ENCODE measurements at regions not wholly inside any gene's neighbourhood (a gene's known extent, or its start where the extent isn't known, plus 50 kb on each side); places are given as distances from the start of the nearest gene placed in this dataset.

GRCh38 chr2:175233135-175233719 lies 51.7 kb upstream of the ATP5MC3 start:
- TF ChIP-seq CTCF (IDR thresholded peaks at IDR 0.05) (no peak), ETV6 (CRISPR knock-in tag; IDR thresholded peaks at IDR 0.05) (no peak), ZNF425 (CRISPR knock-in tag; conservative IDR thresholded peaks at IDR 0.05) (no peak), NR1H2 (CRISPR knock-in tag; IDR thresholded peaks at IDR 0.05) (no peak), TEAD1 (CRISPR knock-in tag; IDR thresholded peaks at IDR 0.05) (no peak)
